ENCODE measurements at regions not wholly inside any gene's neighbourhood (a gene's known extent, or its start where the extent isn't known, plus 50 kb on each side); places are given as distances from the start of the nearest gene placed in this dataset.
A peak's percentile ranks its signal among the peaks of the same experiment; 100 is the strongest.

DNA sequence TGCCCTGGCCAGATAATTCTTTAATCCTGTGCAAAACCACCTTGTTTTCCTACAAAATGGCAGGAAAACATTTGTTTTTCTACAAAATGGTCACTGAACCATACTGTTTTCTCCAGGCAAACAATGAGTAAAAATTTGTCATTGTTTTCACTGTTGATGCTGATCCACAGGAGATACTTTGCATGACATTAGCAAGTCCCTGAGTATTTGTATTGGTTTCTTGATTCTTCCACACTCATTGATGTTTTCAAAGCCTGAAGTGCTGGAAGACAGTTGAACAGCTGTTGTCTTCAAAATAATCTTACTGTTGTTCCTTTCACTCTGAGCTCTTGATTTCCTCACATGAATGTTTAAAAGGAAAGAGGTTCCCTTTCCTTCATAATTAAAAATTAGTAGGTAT, 123.1 kb upstream of the HTR2A start:
- no peak for DNase-seq

DNA sequence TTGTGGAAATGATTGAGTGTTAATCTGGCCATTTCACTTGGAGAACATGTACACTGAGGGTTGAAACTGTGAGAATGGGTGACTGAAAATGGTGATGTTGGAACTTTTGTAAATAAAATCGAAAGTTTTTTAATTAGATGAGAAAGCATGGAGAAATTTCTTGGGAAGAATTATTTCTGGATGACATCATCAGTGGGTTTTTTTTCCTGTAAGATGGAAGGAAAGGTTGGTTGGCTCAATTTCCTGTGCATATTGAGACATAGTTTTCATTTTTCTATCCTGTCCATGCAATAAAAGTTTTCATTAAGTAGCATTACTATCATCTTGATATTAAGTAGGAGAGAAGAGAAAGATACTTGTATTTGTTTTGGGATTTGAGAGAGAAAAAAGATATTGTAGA, 120.6 kb upstream of the HTR2A start:
- DNase-seq: no peak

DNA sequence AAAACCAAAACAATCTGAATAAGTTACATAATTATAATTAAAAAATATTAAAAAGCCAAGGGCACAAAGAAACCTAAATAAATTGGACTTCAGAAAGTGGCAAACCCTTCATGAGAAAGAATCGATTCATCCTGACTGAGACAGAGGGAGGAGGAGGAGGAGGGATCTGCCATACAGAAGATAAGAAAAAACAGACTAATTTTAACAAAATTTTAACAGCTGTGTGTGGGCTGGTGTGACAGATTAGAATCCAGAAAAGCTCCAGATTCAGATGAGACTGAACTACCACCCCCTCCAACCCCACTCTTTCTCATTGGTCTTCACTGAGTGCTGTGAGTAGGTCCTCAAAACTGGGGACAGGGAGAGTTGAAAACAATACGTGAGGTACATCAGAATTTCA, 111.5 kb upstream of the HTR2A start:
- DNase-seq: no peak

DNA sequence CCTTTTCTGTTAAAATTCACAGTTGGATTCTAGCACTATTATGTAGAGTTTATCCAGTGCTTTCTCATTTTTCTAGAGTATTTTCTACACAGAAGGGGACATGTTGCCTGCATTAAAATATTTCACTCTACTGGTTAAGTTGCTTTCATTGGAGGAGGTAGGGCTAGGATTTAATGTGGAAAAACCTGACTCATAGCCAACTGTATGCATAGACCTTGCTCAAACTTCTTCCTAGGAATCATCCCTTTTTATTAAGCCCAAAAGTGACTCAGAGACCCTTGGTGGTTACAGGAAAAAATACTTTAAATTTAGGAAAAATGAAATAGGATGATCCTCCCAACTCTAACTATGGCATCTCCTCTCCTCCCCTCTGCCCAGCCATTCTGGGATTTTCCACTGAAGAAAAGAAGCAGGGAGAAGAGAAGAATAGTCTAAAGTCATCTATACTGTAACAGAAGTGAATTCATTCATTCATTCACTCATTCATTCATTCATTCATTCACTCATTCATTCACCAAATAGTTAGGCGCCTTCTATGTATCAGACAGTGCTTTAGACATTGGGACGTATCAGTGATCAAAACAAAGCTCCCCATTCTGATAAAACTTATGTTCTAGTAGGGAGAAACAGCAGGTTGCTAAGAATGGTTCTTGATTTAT, 109.0 kb upstream of the HTR2A start:
- DNase-seq: no peak

DNA sequence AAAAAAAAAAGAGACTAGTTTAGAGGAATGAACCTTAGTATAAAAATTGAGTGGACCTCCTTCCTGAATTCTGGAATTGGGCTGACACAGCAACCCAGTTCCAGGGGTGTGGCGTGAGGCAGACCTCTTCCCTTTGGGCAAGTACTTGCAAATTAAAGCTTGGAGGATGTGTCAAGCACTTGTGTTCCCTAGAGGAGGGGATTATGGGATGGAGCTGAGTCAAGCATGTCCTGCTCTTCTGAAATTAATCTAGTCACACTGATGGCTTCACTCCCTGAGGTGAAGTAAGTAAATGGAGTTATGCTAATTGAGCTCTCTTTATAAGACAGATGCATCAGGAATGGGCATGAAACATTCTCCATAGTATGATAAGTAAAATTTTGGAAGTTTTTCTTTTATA, 107.7 kb upstream of the HTR2A start:
- DNase-seq: no peak

DNA sequence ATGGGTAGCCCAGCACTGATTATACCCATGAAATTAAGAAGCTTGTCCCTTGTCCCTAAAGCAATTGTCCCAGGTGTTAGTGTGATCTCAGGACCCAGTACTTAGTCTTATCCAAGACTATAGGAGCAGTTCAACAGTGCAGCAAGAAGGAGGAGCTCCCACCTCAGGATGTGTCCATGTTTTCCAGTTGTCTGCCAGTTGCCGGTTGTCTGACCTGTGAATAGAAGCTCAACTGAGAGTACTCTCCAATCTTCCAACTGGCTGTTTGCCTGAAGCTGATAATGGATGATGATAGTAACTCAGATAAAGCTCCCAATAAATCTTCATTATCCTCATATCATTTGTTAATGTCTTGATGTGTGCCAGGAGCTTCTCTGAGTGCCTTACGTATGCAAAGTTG, 107.2 kb upstream of the HTR2A start:
- no peak for DNase-seq

DNA sequence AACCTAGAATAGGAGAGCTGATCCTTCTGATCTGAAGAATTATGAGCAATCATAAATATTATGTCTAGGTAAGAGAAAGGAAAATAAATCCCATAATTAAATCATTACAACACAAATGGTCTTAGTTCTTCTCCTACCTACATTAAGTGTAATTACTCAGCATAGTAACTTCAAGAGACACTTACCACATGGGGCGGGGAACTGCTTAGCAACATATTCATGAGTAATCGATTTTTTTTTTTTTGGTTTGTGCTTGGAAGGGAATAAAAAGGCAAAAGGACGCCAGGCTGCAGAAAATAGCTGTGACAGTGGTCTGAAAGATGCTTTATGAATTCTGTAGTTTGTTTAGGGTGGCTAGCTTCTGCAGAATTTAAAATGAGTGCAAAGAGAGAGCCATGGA, 103.3 kb upstream of the HTR2A start:
- DNase-seq: no peak

DNA sequence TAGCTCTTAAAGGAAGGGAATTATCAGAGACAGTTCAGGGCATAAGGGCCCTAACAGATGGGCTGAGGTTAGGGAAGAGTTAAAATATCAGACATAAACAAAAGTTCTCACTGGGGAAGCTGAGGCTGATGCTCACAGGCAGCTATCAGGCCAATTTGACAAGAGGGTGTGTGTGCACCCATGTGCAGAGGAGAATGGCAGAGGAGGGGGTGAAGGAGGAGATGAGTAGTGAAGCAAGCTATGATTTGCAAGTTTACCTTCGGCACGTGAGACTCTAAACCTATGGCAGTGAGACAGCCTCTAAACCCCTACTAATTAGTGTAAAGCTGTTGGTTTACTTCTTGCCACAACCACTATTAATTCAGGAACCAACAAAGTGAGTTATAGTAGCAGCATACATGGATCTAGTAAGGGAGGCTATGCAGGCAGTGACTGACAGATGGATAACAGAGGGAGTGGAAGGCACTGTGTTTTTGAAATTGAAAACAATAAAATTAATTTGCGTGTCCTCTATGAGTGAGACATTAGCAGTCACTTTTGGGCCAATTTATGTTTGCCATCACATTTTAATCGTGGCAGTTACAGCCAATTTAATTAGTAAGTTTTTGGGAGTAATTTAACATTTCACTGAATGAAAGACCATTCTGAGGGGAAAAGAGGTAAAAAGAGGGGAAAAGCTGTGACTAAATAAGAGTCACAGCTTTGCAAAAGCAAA, 99.6 kb upstream of the HTR2A start:
- no peak for DNase-seq

DNA sequence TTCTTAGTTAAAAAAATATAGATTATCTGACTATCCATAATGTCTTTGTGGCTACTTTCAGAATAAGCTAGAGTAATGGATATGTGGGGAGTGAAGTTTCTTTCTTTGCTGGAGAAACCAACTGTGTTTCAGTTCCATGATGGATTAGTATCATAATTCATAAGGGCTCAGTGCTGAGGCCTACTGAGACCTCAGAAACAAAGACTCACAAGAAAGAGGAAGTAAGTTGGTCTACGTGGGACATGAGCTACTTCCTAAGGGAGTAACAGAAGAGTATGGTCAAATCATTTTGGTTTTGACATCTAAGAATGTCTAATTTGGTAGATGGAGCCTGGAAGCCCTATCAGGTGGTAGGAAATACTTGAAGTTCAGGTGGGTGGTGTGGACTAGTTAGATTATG, 99.0 kb upstream of the HTR2A start:
- no peak for DNase-seq

DNA sequence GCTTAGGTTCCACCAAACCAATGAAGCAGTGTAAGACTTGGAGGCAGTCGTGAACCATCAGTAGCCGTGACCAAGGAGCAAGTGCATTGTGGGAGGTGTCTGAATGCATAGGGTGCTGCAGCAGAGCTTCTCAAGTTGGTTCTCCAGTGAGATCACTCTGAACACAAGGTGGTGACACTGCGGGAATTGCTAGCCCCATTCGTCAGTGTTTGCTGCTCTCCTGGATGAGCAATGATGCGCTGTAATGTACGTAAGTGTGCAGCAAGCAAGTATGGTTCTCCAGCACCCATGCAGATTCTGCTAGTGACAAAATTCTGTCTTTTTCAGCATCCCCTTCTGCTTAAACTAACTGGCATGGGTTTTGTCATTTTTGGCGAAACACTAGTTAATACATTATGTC, 97.6 kb upstream of the HTR2A start:
- no peak for DNase-seq

DNA sequence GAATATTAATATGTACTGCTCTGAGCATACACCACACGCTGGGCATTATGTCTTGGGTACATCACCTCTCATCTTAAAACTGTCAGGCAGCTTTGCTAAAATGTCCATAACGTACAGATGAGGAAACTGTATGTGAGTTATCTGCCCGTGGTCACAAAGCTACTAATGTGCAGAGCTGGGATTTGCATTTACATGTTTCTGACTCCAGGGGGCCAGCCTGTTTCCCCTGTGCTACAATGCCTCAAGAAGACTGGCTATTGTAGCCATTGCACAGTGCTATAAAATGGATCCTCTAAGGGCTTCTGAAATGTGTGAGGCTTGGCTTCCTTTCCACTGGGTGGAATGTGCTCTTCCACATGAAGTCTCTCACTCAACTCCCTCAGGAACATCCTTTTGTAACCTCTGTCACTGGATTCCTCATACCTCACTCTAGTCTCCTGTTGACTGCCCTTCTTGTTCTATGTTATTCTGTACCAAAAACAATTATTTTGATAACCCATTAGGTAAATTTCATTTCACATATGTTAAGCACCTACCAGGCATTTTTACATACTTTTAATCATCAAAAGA, 95.6 kb upstream of the HTR2A start:
- peak; percentile 6 for DNase-seq

DNA sequence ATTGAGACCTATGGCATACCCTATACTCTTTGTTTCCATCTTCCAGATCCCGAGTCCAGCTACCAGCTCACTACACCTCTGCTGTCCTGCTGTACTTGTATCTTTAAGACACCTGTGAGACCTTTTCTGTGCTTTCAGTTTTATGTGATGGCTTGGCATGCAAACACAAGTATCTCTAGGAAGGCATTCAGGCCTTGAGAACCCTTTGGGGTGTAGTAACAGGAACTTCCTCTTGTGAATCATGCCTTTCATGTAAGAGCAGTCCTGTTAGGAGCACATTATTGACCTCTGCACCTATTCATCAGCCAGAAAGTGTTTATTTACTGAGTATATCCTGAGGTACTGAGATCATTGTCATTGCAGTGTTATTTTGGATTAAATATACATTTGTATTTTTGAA, 87.0 kb upstream of the HTR2A start:
- peak; percentile 3 for DNase-seq

DNA sequence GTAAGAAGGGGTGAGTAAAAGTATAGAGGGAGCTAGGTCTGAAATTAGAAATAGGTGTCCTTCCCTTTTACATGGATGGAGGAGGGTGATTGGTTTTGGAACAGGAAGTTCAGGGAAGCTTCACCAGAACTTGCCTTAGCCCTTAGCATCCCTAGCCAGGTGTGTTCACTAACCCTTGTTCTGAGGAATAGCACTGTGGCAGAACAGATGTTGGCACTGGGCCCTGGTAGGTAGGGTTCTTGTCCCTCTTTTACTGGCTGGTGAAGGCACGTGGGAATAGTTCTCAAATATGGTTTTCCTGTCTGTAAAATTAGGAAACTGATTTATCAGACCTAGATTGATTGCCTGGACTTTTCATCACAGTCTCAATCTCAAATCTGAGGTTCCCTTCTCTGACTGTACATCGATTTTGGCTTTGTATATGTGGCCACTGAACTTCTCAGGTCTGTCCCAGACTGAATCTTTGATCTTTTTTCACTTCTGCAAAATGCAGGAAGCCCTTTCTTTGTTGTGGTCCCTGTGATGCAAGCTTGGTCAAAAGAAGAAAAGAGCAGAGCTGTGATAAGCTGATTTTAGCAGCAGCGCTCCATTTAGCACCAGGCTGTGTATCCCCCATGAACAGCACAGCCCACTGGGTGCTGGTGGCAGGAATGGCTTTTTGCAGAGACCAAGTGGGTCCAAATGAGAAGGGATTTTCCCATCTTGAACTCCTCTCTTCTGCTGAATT, 86.2 kb upstream of the HTR2A start:
- peak; percentile 42 for DNase-seq

DNA sequence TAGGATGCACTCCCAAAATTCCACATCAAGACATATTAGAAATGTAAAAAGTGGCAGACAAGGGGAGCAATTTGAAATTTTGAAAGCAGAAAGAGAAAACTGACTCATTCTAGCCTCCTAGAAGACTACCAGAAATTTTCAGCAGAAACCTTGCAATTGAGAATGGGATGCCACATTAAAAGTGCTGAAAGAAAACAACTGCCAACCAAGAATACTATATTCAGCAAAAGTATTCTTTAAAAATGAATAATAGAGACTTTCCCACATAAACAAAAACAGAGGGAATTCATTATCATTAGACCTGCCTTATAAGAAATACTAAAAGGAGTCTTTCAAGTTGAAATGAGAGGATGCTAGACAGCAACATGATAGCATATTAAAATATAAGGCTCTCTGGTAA, 78.3 kb upstream of the HTR2A start:
- no peak for DNase-seq

DNA sequence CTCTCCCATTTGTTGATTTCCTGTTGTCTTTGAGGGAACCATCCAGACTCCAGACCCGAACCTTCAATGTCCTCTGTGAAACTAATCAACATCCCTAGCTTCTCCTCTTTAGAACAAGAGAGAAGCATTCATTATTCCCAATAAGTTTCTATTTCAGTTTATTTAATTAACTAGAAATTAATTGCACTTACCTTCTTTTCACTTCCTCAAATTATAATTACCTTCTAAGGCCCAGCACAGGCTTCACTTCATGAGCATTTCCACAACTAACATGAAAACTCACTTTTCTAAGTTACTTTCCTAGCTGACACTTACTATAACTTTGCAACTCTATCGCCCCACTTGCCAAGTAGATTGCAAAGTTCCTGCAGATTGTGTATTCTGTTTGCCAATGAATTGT, 71.6 kb upstream of the HTR2A start:
- no peak for DNase-seq

DNA sequence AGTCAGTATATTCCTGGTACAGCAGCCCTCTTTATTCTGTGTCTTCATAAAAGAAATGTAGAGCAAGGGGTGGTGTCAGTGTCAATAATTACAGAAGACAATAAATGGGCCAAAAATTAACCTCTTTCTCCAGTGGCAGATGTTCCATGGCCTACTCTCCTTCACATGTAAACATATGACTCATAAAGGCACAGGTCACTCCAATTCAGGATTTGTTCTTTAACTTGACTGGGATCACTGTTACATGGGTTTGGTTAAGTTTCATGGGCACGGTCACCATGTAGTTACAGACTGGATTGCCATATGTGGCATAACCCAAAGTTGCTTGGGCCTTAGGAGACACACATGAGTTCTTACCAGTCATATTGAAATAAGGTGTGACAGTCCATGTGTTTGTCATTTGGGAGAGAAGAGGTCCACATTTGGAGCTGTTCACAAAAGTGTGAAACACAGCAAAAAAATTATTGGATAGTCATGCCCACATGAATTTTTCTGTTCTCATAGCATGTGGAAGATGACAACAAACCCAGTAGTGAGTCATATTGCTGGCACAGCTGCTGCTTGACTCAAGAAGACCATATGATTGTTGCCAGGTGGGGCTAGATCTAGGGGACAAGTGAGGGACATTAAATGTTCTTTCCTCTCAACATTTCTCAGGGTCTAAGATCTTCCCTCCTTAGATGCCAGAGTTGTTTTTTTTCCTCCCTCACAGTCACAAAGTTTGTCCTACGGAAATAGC, 68.1 kb upstream of the HTR2A start:
- DNase-seq: no peak

DNA sequence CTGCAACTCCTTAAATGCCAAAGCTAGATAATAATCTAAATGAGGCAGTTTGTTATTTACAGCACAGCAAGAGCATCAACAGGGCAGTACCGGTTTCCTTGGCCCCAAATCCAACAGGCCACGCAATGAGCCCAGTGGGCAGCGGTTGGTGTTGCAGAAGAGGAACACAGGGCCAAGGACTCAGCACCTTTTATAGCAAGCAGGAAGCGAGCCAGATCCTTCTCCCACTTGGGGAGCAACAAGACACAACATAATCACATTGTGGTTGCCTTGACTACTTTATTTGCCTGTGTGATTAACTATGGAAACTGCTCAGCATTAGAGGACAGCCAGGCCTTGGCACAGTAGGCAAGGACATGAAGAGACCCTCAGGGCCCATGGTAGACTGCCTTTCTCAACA, 67.1 kb upstream of the HTR2A start:
- no peak for DNase-seq

DNA sequence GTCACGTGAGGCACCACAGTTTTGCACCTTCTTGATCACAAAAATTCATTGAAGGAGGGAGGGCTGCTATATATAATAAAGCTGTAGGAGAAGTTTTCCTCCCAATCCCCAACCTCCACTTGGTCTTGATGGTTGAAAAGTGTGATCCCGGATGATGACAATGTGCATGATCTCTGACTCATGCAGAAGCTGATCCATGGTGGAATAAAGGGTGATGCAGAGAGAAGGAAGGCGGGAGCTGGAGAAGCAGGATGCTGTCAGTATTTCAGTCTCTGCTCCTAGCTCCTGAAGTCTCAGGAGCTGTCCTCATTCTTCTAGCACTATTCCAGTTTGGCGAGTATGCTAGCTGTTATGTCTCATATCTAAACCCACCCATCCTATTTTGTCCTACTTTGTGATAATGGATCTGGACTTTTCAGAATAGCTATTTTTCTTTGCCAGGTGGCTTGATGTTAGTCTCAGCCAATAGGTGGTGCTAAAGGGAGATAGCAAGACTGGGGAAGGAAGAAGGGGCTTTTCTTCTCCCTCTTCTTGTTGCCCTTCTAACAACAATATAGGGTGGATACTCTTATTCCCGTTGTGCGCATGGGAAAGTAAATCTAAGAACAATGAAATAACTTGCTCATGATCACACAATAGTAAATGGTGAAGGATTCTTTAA, 65.6 kb upstream of the HTR2A start:
- DNase-seq: no peak

DNA sequence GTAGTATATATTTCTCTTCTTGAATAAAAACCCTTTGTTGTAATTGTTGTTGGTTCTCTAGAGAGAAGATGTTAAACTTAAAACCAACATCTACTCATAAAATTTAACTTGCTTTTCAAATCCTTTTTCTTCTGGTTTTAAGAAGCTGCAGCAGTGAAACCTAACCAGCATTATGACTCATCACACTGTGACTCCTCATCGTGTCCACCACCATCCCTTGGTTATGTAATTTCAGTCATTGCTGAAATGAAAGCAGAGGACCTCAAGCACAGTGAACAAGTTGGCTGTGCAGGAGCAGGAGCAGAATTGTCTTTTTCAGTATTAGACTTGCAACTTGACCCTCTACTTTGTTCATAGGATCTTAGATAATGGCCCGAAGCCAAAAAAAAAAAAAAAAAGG, 64.9 kb upstream of the HTR2A start:
- DNase-seq: peak; percentile 62

DNA sequence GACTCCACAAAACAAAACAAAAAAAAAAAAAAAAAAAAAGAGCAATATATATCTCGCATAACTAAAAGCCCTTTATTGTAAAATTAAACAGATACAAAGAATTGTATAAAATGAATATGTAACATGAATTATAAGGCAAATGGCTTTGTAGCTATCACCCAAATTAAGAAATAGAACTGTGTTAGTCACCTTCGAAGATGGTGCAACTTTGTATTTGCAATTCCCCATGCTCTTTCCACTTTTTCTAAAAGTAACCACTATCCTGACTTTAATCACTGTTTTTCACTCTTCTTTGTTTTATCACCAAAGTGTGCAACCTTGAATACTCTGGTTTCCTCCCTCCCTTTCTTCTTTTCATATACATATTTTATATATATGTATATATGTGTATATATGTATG, 57.1 kb upstream of the HTR2A start:
- no peak for DNase-seq

DNA sequence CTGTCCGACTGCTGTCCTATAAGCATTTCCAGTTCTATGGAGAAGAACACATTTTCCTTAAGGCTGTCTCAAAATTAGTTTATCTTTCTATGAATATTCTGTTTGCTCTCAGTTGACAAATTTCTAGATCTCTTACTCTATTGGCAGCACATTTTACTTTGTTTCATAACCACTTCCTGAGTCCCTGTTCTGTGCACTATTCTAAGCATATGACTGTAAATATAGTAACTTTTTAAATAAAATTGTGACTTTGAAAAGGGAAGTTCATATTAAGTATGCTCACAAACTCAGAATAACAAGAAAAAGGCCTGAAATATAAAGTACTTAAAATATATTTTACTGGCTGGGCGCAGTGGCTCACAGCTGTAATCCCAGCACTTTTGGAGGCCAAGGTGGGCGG, 56.5 kb upstream of the HTR2A start:
- no peak for DNase-seq

DNA sequence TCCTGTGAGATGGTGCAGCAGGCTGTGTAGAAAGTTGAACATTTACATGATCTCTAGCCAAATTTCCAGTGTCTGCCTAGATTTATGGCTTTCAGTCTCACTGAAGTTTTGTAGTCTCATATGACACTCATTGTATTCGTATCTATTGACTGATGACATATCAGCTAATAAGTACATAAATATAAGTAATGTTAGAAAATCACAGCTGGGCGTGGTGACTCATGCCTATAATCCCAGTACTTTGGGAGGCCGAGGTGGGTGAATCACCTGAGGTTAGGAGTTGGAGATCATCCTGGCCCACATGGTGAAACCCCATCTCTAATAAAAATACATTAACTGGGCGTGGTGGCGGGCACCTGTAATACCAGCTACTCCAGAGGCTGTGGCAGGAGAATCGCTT, 54.7 kb upstream of the HTR2A start:
- DNase-seq: no peak

DNA sequence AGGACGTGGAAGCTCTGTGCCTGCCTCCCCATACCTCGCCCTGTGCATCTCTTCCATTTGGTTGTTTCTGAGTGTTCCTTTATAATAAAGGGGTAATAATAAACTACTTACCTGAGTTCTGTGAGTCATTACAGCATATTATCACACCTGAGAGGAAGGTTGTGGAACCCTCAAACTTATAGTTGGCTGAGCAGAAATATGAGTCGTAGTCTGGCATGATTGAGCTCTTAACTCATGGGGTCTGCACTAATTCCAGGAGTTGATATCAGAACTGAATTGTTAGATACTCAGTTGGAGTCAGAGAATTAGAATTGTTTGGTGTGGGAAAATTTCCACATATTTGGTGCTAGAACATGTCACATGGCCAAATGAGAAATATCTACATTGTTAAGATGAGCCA, 52.4 kb upstream of the HTR2A start:
- no peak for DNase-seq
